Karpas-422 (cell line): ENCODE measurements at regions not wholly inside any gene's neighbourhood (a gene's known extent, or its start where the extent isn't known, plus 50 kb on each side); places are given as distances from the start of the nearest gene placed in this dataset.

ENCODE experiments used
- DNase-seq: peaks from one replicate; pipeline ENCODE4 v3.0.0-alpha.2; 2015
- H2AFZ ChIP-seq: fragments of 200-600 bp; sonication (generic); 2 replicates; pipeline ENCODE4 v1.6.1; 2014; ENCODE audit warnings: antibody characterized with exemption, low read length, mixed read lengths
- H3K27ac ChIP-seq: fragments of 200-600 bp; sonication (generic); 2 replicates; pipeline ENCODE4 v1.5.1; 2014; ENCODE audit warnings: mild to moderate bottlenecking, low read length, moderate library complexity
- H3K27me3 ChIP-seq: fragments of 200-600 bp; sonication (generic); 2 replicates; pipeline ENCODE4 v1.6.1; 2014; ENCODE audit warnings: low read length, mixed read lengths
- H3K36me3 ChIP-seq: fragments of 200-600 bp; sonication (generic); 2 replicates; pipeline ENCODE4 v1.6.1; 2014; ENCODE audit warnings: low read length, mixed read lengths; ENCODE audit not compliant: insufficient read depth
- H3K4me1 ChIP-seq: fragments of 200-600 bp; sonication (generic); 2 replicates; pipeline ENCODE4 v1.6.1; 2014; ENCODE audit warnings: mild to moderate bottlenecking, low read length, mixed read lengths
- H3K4me2 ChIP-seq: fragments of 200-600 bp; sonication (generic); 2 replicates; pipeline ENCODE4 v1.6.1; 2014; ENCODE audit warnings: low read length, low read depth, mild to moderate bottlenecking; ENCODE audit not compliant: poor library complexity, severe bottlenecking
- H3K4me3 ChIP-seq: fragments of 200-600 bp; sonication (generic); 2 replicates; pipeline ENCODE4 v1.5.1; 2014; ENCODE audit warnings: mild to moderate bottlenecking, antibody characterized with exemption, low read length, mixed read lengths
- H3K79me2 ChIP-seq: fragments of 200-600 bp; sonication (generic); 2 replicates; pipeline ENCODE4 v1.6.1; 2014; ENCODE audit warnings: mild to moderate bottlenecking, low read length, mixed read lengths
- H3K9ac ChIP-seq: fragments of 200-600 bp; sonication (generic); 2 replicates; pipeline ENCODE4 v1.6.0; 2014; ENCODE audit warnings: low read length
- H3K9me2 ChIP-seq: fragments of 200-600 bp; sonication (generic), shearing (Covaris generic); replicated peaks from 2 replicates; pipeline ENCODE4 v1.6.0; 2014; ENCODE audit warnings: mild to moderate bottlenecking, low read length, moderate library complexity; ENCODE audit not compliant: insufficient read depth
- H3K9me3 ChIP-seq: fragments of 300-700, 200-600 bp; sonication (generic); 2 replicates; pipeline ENCODE4 v1.6.1; 2014; ENCODE audit warnings: low read length, mixed read lengths
- H4K20me1 ChIP-seq: fragments of 200-600 bp; sonication (generic); 2 replicates; pipeline ENCODE4 v1.6.1; 2014; ENCODE audit warnings: mild to moderate bottlenecking, antibody characterized with exemption, low read length, low read depth; ENCODE audit not compliant: insufficient read depth

DNA sequence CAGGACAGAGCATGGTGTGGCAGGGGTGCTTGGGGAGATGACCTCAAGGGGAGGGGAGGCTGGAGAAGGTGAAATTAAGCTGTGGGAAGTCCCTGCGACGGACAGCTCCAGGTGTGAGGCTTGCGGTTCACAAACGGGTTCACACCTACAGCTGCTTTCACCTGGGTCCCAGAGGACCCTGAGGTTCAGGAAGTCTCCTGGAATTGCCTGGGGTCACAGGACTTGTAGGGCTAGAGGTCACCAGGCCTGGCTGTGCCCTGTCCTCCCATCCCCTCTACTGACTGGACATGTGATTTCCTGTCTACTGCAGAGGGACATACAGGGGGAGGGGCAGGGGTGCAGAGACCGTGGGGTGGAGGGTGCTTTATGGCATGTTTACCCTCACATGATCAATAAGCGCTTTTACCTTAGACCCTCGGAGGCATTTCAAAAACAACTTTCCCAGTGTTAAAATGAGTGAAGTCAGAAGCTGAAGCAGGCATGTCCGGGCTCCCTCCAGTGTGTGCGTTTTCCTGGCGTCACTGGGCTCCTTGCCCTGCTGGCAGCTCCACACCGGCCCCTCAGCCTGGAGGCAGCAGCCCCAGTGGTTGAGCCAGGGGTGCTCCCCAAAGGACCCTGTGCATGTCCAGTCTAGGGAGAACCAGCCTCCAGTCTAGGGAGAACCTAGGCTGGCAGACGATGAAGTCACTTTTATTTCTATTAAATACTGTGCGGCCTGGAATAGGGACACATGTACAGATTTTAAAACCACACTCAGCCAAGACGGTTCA, 66.6 kb upstream of the IGFBP3 start:
- no peaks in the 10 kb centered on the region for H3K27me3 ChIP-seq
- DNase-seq, result no peak
- no peak overlapping the region for H2AFZ ChIP-seq
- H4K20me1 ChIP-seq, result no peaks in the 10 kb centered on the region
- no peaks in the 10 kb centered on the region for H3K9me3 ChIP-seq
- H3K79me2 ChIP-seq, result no peaks in the 10 kb centered on the region
- no peak overlapping the region for H3K4me3 ChIP-seq
- H3K9ac ChIP-seq, result no peak overlapping the region
- no peaks in the 10 kb centered on the region for H3K9me2 ChIP-seq
- H3K4me1 ChIP-seq, result no peaks in the 10 kb centered on the region
- no peaks in the 10 kb centered on the region for H3K36me3 ChIP-seq
- H3K27ac ChIP-seq, result no peak overlapping the region
- no peak overlapping the region for H3K4me2 ChIP-seq

GRCh38 chr7:45986355-45987298, 65.6 kb upstream of the IGFBP3 start:
- H3K9me3 ChIP-seq, result no peaks in the 10 kb centered on the region

GRCh38 chr7:45985902-45986301, 64.8 kb upstream of the IGFBP3 start:
- Histone ChIP-seq H3K79me2 (no peaks in the 10 kb centered on the region), H3K27me3 (no peaks in the 10 kb centered on the region), H3K27ac (no peak overlapping the region), H2AFZ (no peak overlapping the region), H3K9ac (no peak overlapping the region), H3K9me3 (no peaks in the 10 kb centered on the region), H3K36me3 (no peaks in the 10 kb centered on the region), H3K9me2 (no peaks in the 10 kb centered on the region), H3K4me1 (no peaks in the 10 kb centered on the region), H4K20me1 (no peaks in the 10 kb centered on the region), H3K4me2 (no peak overlapping the region), H3K4me3 (no peak overlapping the region)
- no peak for DNase-seq

More at GRCh38 chr7:45986355-45987298, 65.6 kb upstream of the IGFBP3 start:
- Histone ChIP-seq H3K4me2 (no peak overlapping the region), H3K9ac (no peak overlapping the region), H3K9me2 (no peaks in the 10 kb centered on the region), H3K36me3 (no peaks in the 10 kb centered on the region), H4K20me1 (no peaks in the 10 kb centered on the region), H3K27me3 (no peaks in the 10 kb centered on the region), H3K79me2 (no peaks in the 10 kb centered on the region), H2AFZ (no peak overlapping the region), H3K4me1 (no peaks in the 10 kb centered on the region), H3K27ac (no peak overlapping the region), H3K4me3 (no peak overlapping the region)
- DNase-seq, result no peak

DNA sequence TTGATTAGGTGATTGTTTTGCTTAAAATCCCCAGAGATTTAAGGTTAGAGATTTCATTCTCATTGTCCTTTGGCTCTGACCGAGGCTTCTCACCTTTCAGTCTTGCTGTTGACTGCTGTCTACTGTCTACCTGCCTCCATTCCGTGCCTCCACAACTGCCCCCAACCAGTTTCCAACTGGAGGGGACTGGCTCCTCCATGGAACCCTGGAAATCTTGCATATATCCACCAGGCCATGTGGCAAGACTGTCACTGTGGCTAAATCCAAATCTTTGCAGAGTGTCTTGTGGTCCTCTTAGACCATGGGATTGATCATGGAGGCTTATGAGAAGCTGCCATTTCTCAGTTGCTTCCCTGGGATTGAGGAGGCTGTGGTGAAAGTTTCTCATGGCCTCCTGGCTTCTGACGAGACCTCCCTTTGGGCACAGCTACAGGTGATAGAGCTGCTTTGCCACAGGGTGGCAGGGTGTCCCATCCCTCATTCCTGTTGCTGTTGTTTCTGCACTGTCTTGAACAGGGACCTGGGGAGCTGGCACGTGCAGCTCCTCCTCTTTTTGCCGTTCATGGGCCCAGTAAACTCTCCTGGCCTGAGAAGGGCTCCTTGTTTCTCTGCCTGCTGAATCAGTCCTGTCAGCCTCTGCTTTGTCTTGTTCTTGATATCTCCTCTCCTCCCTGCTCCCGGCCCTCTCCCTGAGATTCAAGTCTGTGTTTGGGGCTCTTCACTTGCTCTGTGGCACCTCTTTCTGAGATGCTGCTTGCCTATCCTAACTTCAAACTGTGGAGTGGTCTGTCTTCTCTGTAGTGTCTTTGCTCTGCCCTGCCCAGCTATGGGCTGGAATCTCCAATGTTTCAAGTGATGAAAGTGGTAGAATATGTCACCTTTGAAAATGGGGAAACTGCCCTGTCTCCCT, 63.6 kb upstream of the IGFBP3 start:
- Histone ChIP-seq H3K36me3 (no peaks in the 10 kb centered on the region), H2AFZ (no peak overlapping the region), H3K4me2 (no peak overlapping the region), H3K27ac (no peak overlapping the region), H3K4me3 (no peak overlapping the region), H4K20me1 (no peaks in the 10 kb centered on the region), H3K4me1 (no peaks in the 10 kb centered on the region), H3K9me2 (no peaks in the 10 kb centered on the region), H3K9ac (no peak overlapping the region), H3K79me2 (no peaks in the 10 kb centered on the region), H3K27me3 (no peaks in the 10 kb centered on the region), H3K9me3 (no peaks in the 10 kb centered on the region)
- DNase-seq, result peak; percentile 45

- no peak overlapping the region for H3K27ac ChIP-seq
- H2AFZ ChIP-seq, result no peak overlapping the region
- H3K4me1 ChIP-seq, result no peaks in the 10 kb centered on the region
- H3K27me3 ChIP-seq, result no peaks in the 10 kb centered on the region
- no peak overlapping the region for H3K4me2 ChIP-seq
- no peaks in the 10 kb centered on the region for H3K79me2 ChIP-seq
- H3K9ac ChIP-seq, result no peak overlapping the region
- DNase-seq, result no peak
- H3K9me3 ChIP-seq, result no peaks in the 10 kb centered on the region
- no peaks in the 10 kb centered on the region for H3K36me3 ChIP-seq
- H4K20me1 ChIP-seq, result no peaks in the 10 kb centered on the region
- no peaks in the 10 kb centered on the region for H3K9me2 ChIP-seq
- H3K4me3 ChIP-seq, result no peak overlapping the region
Observed at GRCh38 chr7:45983720-45984255, 62.7 kb upstream of the IGFBP3 start.

DNA sequence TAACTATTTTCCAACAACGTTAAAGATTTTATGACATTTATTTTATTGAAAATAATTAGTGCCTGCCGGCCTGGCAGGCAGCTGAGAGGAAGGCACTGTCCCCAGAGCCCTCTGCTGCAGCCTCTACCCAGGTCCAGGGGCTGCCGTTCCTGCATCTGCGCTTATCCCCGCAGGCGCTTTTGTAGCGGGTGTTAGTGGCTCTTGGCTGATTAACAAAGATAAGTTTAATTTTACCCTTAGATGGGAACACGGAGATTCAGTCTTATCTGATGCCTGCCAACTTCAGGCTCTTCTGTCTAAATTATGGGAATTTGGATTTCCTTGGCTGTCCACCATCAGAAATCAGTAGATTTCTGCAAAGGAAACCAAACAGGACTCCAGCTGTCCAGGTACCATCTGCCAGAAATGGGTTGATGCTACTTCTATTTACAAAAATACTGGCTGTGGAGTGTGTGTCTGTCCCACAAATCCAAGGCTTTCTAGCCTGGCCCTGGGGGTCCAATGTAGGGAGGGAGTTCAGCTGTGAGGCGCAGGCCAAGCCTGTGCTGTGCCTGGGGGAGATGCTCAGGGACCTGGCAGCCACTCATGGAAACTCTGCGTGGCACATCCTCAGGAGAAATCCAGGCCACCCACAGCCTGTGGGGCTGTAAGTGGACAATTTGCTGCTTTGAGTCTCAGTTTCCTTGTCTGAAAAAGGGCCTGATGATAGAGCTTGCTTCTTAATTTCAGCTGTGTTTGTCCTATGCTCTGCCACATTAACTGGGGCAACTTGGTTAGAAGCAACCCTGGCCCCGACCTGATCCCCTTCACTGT, 62.0 kb upstream of the IGFBP3 start:
- no peak for DNase-seq

DNA sequence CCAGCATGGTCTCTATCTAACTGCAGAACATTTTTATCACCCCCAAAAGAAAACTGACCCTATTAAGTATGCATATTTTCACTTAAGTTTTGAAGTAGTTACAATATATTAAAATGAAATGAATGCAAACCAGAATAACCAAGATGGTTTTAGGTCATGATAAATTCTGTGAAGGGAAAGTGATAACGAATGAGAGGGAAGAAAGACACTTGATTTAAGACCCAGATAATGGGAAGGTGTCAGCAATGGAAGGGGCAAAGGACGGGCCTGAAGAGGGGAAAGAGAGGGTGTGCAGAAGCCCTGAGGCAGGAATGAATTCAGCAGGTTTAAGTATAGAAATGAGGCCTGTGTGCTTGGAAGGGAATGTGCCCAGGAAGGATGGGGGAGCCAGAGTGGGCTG, 61.1 kb upstream of the IGFBP3 start:
- no peak for DNase-seq
- Histone ChIP-seq H3K36me3 (no peaks in the 10 kb centered on the region), H3K27me3 (no peaks in the 10 kb centered on the region), H3K9me3 (no peaks in the 10 kb centered on the region), H3K9me2 (no peaks in the 10 kb centered on the region), H4K20me1 (no peaks in the 10 kb centered on the region), H3K27ac (no peak overlapping the region), H3K4me3 (no peak overlapping the region), H2AFZ (no peak overlapping the region), H3K4me2 (no peak overlapping the region), H3K4me1 (no peaks in the 10 kb centered on the region), H3K79me2 (no peaks in the 10 kb centered on the region), H3K9ac (no peak overlapping the region)

More for the DNA sequence above, 62.0 kb upstream of the IGFBP3 start:
- no peak overlapping the region for H3K4me3 ChIP-seq
- no peaks in the 10 kb centered on the region for H3K36me3 ChIP-seq
- H3K27me3 ChIP-seq, result no peaks in the 10 kb centered on the region
- H3K27ac ChIP-seq, result no peak overlapping the region
- no peak overlapping the region for H2AFZ ChIP-seq
- H4K20me1 ChIP-seq, result no peaks in the 10 kb centered on the region
- H3K4me2 ChIP-seq, result no peak overlapping the region
- H3K4me1 ChIP-seq, result no peaks in the 10 kb centered on the region
- H3K9me2 ChIP-seq, result no peaks in the 10 kb centered on the region
- no peaks in the 10 kb centered on the region for H3K9me3 ChIP-seq
- H3K9ac ChIP-seq, result no peak overlapping the region
- no peaks in the 10 kb centered on the region for H3K79me2 ChIP-seq
